A549 (cell line): ENCODE measurements at regions not wholly inside any gene's neighbourhood (a gene's known extent, or its start where the extent isn't known, plus 50 kb on each side); places are given as distances from the start of the nearest gene placed in this dataset.

Experiments
- ATAC-seq, 2 experiments: fragments of 200-7000 bp in 1 of 2; fragments of >200 bp in 1 of 2; cut with Nextera tagmentation in 1 of 2; cut with Tn5 transposase in 1 of 2; 3 replicates each; pipeline versions ENCODE4 v1.8.0 to v1.9.1; 2018 to 2020; ENCODE audit warnings: mild to moderate bottlenecking in 1 of 2, moderate library complexity in 1 of 2
- CTCF ChIA-PET: fragments of 300-600 bp; sonication (Branson Sonifier 250); formaldehyde crosslinking; extraction: SDS; loops from one replicate; lab custom pipeline; 2021; ENCODE audit warnings: antibody characterized with exemption, inconsistent platforms; lab: Yijun Ruan, JAX
- POLR2A ChIA-PET: fragments of 350-600 bp; formaldehyde crosslinking; extraction: SDS; loops from one replicate; lab custom pipeline; 2021; ENCODE audit warnings: antibody characterized with exemption, inconsistent platforms; lab: Yijun Ruan, JAX
- DNase-seq, 2 experiments: peaks; one replicate each; pipeline versions ENCODE4 v3.0.0 to v3.0.0-alpha.2; 2011 to 2016; ENCODE audit warnings: low read depth in 1 of 2, low spot score in 1 of 2
- FAIRE-seq: peaks from 2 replicates; lab custom pipeline; 2011; peaks lifted over from hg19 to GRCh38; lab: Jason Lieb, UNC
- H3K27ac ChIP-seq, 2 experiments: fragments of >200 bp; sonication (Bioruptor Twin); formaldehyde crosslinking; 3 replicates each; pipeline ENCODE4 v1.5.1; 2016 to 2017
- H3K4me1 ChIP-seq: fragments of >200 bp; sonication (Bioruptor Twin); formaldehyde crosslinking; 3 replicates; pipeline ENCODE4 v1.6.1; 2016
- H3K4me2 ChIP-seq: fragments of >200 bp; sonication (Bioruptor Twin); formaldehyde crosslinking; 3 replicates; pipeline ENCODE4 v1.6.1; 2016
- H3K4me3 ChIP-seq: fragments of >200 bp; sonication (Bioruptor Twin); formaldehyde crosslinking; 3 replicates; pipeline ENCODE4 v1.5.1; 2016
- H3K9me3 ChIP-seq: fragments of >200 bp; sonication (Bioruptor Twin); formaldehyde crosslinking; 3 replicates; pipeline ENCODE4 v1.6.1; 2016
- BHLHE40 ChIP-seq: IDR thresholded peaks from 2 replicates; pipeline ENCODE4 v1.6.1; 2012; ENCODE audit warnings: low read depth, low read length, inconsistent platforms
- CBX8 ChIP-seq: fragments of 200-600 bp; sonication (generic); IDR thresholded peaks from 2 replicates; pipeline ENCODE4 v1.6.1; 2016
- CHD4 ChIP-seq: fragments of 200-600 bp; sonication (generic); IDR thresholded peaks from 2 replicates; pipeline ENCODE4 v1.6.1; 2016; ENCODE audit warnings: antibody characterized with exemption, mild to moderate bottlenecking, borderline replicate concordance
- EHF ChIP-seq: fragments of 250-450 bp; sonication (Bioruptor Pico); IDR thresholded peaks from 2 replicates; pipeline ENCODE4 v1.5.0; 2020; ENCODE audit warnings: mild to moderate bottlenecking
- FOSB ChIP-seq: fragments of 250-450 bp; sonication (Bioruptor Pico); IDR thresholded peaks from 2 replicates; pipeline ENCODE4 v1.5.0; 2020; ENCODE audit warnings: mild to moderate bottlenecking, moderate library complexity
- FOXS1 ChIP-seq: fragments of 250-450 bp; sonication (Bioruptor Pico); IDR thresholded peaks from 2 replicates; pipeline ENCODE4 v1.5.0; 2020; ENCODE audit warnings: mild to moderate bottlenecking, moderate library complexity
- HEYL ChIP-seq: fragments of 250-450 bp; sonication (Bioruptor Pico); IDR thresholded peaks from 2 replicates; pipeline ENCODE4 v1.8.0; 2021; ENCODE audit warnings: mild to moderate bottlenecking, moderate library complexity
- HMGXB4 ChIP-seq: fragments of 250-450 bp; sonication (Bioruptor Pico); IDR thresholded peaks from 2 replicates; pipeline ENCODE4 v1.5.0; 2021; ENCODE audit warnings: mild to moderate bottlenecking, moderate library complexity, borderline replicate concordance
- HOXB5 ChIP-seq: fragments of 250-450 bp; sonication (Bioruptor Pico); IDR thresholded peaks from 2 replicates; pipeline ENCODE4 v1.5.0; 2020; ENCODE audit warnings: mild to moderate bottlenecking, moderate library complexity
- JUNB ChIP-seq: fragments of >200 bp; sonication (Bioruptor Twin); formaldehyde crosslinking; IDR thresholded peaks from 2 replicates; pipeline ENCODE4 v1.6.1; 2016
- KDM5A ChIP-seq: fragments of 200-600 bp; sonication (generic); IDR thresholded peaks from 2 replicates; pipeline ENCODE4 v1.6.1; 2016; ENCODE audit warnings: antibody characterized with exemption, mild to moderate bottlenecking
- NR3C1 ChIP-seq: fragments of >200 bp; sonication (Bioruptor Twin); formaldehyde crosslinking; IDR thresholded peaks from 3 replicates; pipeline ENCODE4 v1.6.1; 2017
- POLR2A ChIP-seq: IDR thresholded peaks from 2 replicates; pipeline ENCODE4 v1.6.1; 2012; ENCODE audit warnings: mild to moderate bottlenecking, low read length
- RARB ChIP-seq: fragments of 250-450 bp; sonication (Bioruptor Pico); IDR thresholded peaks from 2 replicates; pipeline ENCODE4 v1.8.0; 2021; ENCODE audit warnings: mild to moderate bottlenecking, moderate library complexity
- RCOR1 ChIP-seq: fragments of 150-350 bp; IDR thresholded peaks from 2 replicates; pipeline ENCODE4 v1.6.1; 2014; ENCODE audit warnings: antibody characterized with exemption, low read length, low read depth
- SMC3 ChIP-seq: fragments of >200 bp; sonication (Bioruptor Twin); formaldehyde crosslinking; IDR thresholded peaks from 3 replicates; pipeline ENCODE4 v1.6.1; 2018; ENCODE audit warnings: inconsistent platforms
- TFCP2L1 ChIP-seq: fragments of 250-450 bp; sonication (Bioruptor Pico); IDR thresholded peaks from 2 replicates; pipeline ENCODE4 v1.5.0; 2021; ENCODE audit warnings: mild to moderate bottlenecking
- ZFP36 ChIP-seq: fragments of 450-650 bp; IDR thresholded peaks from 2 replicates; pipeline ENCODE4 v1.6.1; 2014; ENCODE audit warnings: borderline replicate concordance; ENCODE audit not compliant: partially characterized antibody
- WGBS: methylation state at CpG from one replicate; pipeline ENCODE4 v1.1.6; 2017; ENCODE audit errors: missing lambda C conversion rate; 5-methylcytosine and 5-hydroxymethylcytosine counted together
- TF ChIP-seq, protein P1 (sequence below): IDR thresholded peaks from 2 replicates; pipeline ENCODE4 v1.6.1; 2012
- TF ChIP-seq, protein P2 (sequence below): fragments of 200-600 bp; sonication (generic); IDR thresholded peaks from 2 replicates; pipeline ENCODE4 v1.6.1; 2016; ENCODE audit warnings: antibody characterized with exemption, mild to moderate bottlenecking, moderate library complexity
- TF ChIP-seq, protein P3 (sequence below): IDR thresholded peaks from 2 replicates; pipeline ENCODE4 v1.6.1; 2012

DNA sequence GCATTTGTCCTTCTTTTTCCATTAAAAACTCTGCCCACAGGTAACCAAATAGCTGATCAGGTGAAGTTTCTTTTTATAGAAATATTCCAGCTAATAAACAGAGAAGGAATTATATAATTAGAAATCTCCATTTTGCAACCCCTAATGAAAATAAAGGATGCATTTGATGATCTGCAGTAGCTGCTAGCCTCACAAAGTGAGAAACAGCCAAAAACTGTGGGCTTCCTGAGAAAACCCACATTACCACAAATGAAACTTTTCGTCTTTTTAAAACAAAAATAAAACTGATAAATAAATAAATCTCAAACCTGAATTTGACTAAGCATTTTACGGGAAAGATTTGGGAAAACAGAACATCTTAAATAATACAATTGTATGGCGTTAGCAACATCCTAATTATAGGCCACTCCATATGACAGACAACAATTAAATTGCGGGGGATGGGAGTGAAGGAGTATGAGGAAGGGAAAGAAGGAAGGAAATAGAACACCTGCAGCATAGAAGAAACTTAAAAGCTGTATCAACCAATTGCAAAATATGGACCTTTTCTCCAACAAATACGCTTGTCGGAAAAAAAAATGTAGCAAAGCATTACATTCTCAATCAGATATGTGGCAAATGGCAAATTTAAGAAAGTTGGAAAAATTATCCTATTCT, 283.0 kb upstream of the ITGA1 start:
- H3K27ac ChIP-seq: no peak overlapping the region
- ATAC-seq (no peak), FAIRE-seq (no peak), DNase-seq (no peak)
- ChIA-PET CTCF (no interaction called here), POLR2A (no interaction called here)
- no peaks in the 10 kb centered on the region for H3K4me1 ChIP-seq
- H3K4me2 ChIP-seq: no peak overlapping the region
- TF ChIP-seq ZFP36: no peak
- 54% methylated on average over 6 of the region's 6 CpGs for WGBS
- no peak overlapping the region for H3K4me3 ChIP-seq
- no peaks in the 10 kb centered on the region for H3K9me3 ChIP-seq

GRCh38 chr5:52517667-52518066, 270.0 kb upstream of the ITGA1 start:
- H3K27ac ChIP-seq: no peak overlapping the region
- H3K4me1 ChIP-seq: no peaks in the 10 kb centered on the region
- H3K4me3 ChIP-seq: no peak overlapping the region
- WGBS: 58% methylated on average over 17 of the region's 18 CpGs
- TF ChIP-seq FOXS1 (CRISPR knock-in tag) (no peak), EHF (CRISPR knock-in tag) (no peak), BHLHE40 (no peak), HOXB5 (CRISPR knock-in tag) (no peak)
- TF ChIP-seq, protein P1, sequence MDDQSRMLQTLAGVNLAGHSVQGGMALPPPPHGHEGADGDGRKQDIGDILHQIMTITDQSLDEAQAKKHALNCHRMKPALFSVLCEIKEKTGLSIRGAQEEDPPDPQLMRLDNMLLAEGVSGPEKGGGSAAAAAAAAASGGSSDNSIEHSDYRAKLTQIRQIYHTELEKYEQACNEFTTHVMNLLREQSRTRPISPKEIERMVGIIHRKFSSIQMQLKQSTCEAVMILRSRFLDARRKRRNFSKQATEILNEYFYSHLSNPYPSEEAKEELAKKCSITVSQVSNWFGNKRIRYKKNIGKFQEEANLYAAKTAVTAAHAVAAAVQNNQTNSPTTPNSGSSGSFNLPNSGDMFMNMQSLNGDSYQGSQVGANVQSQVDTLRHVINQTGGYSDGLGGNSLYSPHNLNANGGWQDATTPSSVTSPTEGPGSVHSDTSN: no peak
- DNase-seq: no peak
- FAIRE-seq: no peak
- ChIA-PET CTCF (no interaction called here), POLR2A (no interaction called here)
- no peak for ATAC-seq
- no peak overlapping the region for H3K4me2 ChIP-seq
- no peaks in the 10 kb centered on the region for H3K9me3 ChIP-seq

GRCh38 chr5:52520171-52520570, 267.5 kb upstream of the ITGA1 start:
- H3K9me3 ChIP-seq: no peaks in the 10 kb centered on the region
- H3K4me2 ChIP-seq: no peak overlapping the region
- CTCF ChIA-PET: no interaction called here
- no peak overlapping the region for H3K27ac ChIP-seq
- no peak for DNase-seq
- no peak for FAIRE-seq
- no peak for ATAC-seq
- TF ChIP-seq HMGXB4 (CRISPR knock-in tag): no peak
- no peak for TF ChIP-seq FOSB
- no peak for TF ChIP-seq NR3C1
- no peak for TF ChIP-seq RARB
- TF ChIP-seq CBX8: no peak
- TF ChIP-seq POLR2A: no peak
- TF ChIP-seq, protein P2, sequence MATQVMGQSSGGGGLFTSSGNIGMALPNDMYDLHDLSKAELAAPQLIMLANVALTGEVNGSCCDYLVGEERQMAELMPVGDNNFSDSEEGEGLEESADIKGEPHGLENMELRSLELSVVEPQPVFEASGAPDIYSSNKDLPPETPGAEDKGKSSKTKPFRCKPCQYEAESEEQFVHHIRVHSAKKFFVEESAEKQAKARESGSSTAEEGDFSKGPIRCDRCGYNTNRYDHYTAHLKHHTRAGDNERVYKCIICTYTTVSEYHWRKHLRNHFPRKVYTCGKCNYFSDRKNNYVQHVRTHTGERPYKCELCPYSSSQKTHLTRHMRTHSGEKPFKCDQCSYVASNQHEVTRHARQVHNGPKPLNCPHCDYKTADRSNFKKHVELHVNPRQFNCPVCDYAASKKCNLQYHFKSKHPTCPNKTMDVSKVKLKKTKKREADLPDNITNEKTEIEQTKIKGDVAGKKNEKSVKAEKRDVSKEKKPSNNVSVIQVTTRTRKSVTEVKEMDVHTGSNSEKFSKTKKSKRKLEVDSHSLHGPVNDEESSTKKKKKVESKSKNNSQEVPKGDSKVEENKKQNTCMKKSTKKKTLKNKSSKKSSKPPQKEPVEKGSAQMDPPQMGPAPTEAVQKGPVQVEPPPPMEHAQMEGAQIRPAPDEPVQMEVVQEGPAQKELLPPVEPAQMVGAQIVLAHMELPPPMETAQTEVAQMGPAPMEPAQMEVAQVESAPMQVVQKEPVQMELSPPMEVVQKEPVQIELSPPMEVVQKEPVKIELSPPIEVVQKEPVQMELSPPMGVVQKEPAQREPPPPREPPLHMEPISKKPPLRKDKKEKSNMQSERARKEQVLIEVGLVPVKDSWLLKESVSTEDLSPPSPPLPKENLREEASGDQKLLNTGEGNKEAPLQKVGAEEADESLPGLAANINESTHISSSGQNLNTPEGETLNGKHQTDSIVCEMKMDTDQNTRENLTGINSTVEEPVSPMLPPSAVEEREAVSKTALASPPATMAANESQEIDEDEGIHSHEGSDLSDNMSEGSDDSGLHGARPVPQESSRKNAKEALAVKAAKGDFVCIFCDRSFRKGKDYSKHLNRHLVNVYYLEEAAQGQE: no peak
- no peak for TF ChIP-seq RCOR1
- TF ChIP-seq TFCP2L1: no peak
- no peak for TF ChIP-seq SMC3
- TF ChIP-seq HOXB5 (CRISPR knock-in tag): no peak
- TF ChIP-seq KDM5A: no peak
- TF ChIP-seq JUNB: no peak
- TF ChIP-seq, protein P3, sequence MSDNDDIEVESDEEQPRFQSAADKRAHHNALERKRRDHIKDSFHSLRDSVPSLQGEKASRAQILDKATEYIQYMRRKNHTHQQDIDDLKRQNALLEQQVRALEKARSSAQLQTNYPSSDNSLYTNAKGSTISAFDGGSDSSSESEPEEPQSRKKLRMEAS: no peak
- no peak for TF ChIP-seq ZFP36
- no peak for TF ChIP-seq CHD4
- TF ChIP-seq HEYL (CRISPR knock-in tag): no peak
- POLR2A ChIA-PET: no interaction called here
- 13% methylated on average over 3 of the region's 3 CpGs for WGBS
- H3K4me1 ChIP-seq: no peaks in the 10 kb centered on the region
- no peak overlapping the region for H3K4me3 ChIP-seq
